GM21576 (cell line): ENCODE measurements at regions not wholly inside any gene's neighbourhood (a gene's known extent, or its start where the extent isn't known, plus 50 kb on each side); places are given as distances from the start of the nearest gene placed in this dataset.
"Not testable (repeated sequence)": the region's sequence is repeated elsewhere in the genome, so short reads cannot be mapped to it uniquely, and the experiment has no call there.

Experiments used
- ATAC-seq: cut with Tn5 transposase; IDR thresholded peaks from one replicate; pipeline ENCODE4 v1.9.1; 2021; ENCODE audit warnings: mild to moderate bottlenecking, moderate library complexity; ENCODE audit not compliant: unreplicated experiment

- ATAC-seq = no peak
These were observed 602.7 kb downstream of the NXPH1 start for GRCh38 chr7:9036080-9036479.

DNA sequence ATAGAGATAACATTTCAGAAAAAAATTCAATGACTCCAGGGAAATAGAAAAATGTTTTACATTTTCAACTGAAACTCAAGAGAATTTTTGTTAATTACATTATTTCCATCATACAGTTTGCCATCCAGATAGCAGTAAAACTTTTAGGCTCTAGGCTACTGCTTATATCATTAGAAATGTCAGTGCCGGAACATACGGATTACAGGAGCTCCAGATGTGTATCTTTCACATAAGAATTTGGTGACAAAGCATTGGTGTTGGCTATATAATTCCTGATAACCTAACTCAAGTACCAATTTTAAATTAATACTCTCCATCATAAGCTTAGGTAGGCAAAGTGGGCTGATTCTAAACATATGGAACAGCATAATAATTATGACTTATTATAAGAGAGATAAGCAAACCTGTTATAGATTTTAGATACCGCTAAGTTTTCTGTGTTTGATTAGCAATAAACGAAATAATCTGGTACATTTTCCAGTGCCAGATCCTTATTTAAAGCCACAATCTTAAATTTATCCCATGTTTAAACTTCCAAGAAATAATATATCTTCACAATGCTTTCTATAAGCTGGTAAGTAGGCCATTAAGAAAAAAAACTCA lies 637.9 kb downstream of the NXPH1 start:
- ATAC-seq = no peak

DNA sequence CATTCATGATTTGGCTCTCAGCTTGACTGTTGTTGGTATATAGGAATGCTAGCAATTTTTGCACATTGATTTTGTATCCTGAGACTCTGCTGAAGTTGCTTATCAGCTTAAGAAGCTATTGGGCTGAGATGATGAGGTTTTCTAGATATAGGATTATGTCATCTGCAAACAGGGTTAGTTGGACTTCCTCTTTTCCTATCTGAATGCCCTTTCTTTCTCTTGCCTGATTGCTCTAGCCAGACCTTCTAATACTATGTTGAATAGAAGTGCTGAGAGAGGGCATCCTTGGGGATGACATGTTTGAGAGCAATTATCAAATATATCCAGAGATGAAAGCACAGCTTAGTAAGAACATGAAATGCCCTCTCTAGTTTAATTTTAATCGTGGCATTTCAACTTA lies 642.4 kb downstream of the NXPH1 start:
- ATAC-seq = not testable (repeated sequence)

DNA sequence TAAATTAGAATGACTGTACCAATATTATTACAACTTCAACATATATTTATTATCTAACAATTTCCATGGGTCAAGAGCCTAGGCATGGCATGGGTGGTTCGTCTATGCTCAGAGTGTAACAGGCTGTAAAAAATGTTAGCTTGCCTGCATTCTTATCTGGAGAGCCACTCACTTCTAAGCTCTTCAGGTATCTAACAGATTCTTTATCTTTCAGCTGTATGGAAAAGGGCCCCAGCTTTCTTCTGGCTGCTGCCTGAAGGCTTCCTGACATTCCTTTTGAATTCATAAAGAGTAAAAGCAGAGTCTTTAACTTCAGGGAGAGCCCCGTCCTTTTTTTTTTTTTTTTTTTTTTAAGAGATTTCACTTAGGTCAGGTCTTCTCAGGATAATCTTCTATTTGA lies 648.8 kb downstream of the NXPH1 start:
- no peak for ATAC-seq

GRCh38 chr7:9083837-9084236 lies 650.4 kb downstream of the NXPH1 start:
- no peak for ATAC-seq

DNA sequence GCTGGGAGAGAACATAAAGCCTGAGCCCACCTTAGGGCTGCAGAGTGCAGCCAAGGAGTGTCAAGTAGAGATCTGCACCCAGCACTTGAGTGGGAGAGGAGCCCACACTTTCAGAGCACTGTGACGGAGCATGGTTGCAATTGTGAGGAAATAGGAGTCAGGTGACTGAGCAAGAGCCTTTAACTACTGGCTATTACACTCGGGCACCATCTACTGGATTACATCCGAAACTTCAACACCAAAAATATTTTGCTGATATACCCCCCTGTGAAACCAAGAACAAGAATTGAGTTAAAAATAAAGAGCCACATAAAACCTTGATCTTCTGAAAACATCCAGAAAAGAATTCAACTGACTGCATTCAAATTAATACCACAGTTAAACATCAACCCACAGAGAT lies 657.9 kb downstream of the NXPH1 start:
- ATAC-seq = no peak

DNA sequence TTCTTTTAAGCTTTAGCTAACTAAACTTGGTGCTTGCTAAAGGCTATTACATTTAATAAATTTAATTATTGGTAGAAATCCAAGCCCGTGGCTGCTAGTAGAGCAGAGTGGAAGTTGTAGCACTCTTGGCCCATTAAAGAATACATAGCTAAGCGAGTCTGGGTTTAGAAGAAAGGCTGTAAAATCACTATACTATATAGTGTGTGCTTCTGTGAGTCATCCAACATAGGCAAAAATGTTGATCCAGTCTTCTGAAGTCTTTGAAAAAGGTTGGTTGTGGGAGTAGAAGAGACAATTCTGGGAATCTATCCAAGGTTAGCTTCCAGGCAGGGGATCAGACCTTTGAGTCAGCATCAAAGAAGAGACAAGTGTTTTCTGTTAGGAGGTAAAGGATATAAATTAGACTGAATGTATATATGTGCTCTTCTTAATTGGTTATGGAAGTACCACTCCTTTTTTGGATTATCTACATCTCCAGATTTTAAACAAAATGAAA lies 664.2 kb downstream of the NXPH1 start:
- no peak for ATAC-seq

- ATAC-seq = no peak
These were observed 666.9 kb downstream of the NXPH1 start for GRCh38 chr7:9100289-9100688.

DNA sequence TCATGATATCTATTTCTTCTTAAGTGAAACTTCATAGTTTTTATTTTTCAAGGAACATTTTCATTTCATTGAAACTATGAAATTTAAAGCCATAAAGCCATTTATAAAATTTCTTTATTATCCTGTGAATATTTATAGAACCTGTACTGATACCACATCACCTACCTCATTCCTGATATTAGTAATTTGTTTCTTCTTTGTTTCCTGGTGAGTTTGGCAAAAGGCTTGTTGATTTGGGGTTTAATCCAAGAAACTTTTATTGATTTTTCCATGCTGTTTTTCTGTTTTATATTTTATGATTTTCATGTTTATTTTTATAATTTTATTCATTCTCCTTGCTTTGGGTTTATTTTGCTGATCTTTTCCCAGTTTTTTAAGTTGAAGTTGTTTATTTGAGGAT lies 669.4 kb downstream of the NXPH1 start:
- ATAC-seq = no peak

- no peak for ATAC-seq
These were observed 673.3 kb downstream of the NXPH1 start for GRCh38 chr7:9106747-9107146.

GRCh38 chr7:9120331-9120730 lies 686.9 kb downstream of the NXPH1 start:
- ATAC-seq = no peak

- no peak for ATAC-seq
These were observed 690.9 kb downstream of the NXPH1 start for GRCh38 chr7:9124320-9124719.

- ATAC-seq = no peak
These were observed 691.8 kb downstream of the NXPH1 start for GRCh38 chr7:9125246-9125645.

DNA sequence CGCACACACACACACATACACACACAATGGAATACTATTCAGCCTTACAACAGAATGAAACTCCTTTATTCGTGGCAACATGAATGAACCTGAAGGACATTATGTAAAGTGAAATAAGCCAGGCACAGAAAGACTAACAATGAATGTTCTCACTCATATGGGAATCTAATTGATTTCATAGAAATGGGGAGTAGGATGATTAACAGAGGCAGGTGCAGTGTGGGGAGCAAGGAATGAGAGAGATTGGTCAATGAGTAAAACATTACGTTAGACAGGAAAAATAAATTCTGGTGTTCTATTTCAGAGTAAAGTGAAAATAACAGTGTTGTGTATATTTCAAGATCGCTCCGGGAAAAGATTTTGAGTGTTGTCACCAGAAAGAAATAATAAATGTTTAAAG lies 694.5 kb downstream of the NXPH1 start:
- ATAC-seq = no peak

DNA sequence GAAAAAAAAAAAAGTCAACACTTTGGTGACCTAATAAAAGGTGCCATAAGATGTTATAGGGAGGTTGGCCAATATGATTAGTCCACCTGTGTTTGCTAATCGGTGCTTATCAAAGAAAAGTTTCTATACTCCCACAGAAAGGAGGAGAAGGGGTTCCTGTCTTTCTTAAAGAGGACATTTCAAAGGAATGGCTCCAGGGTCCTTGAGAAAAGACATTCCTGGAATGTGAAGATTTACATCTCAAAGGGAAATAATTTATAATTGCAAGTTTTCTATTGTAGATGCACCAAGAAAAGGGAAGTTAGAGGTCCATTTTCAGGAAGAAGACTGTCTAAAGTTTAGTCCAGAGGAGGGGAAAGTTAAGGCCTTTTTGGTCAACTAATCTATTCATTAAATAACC lies 715.3 kb downstream of the NXPH1 start:
- no peak for ATAC-seq

GRCh38 chr7:9149499-9150082 lies 716.2 kb downstream of the NXPH1 start:
- no peak for ATAC-seq

- ATAC-seq = not testable (repeated sequence)
These were observed 730.3 kb downstream of the NXPH1 start for GRCh38 chr7:9163691-9164090.

DNA sequence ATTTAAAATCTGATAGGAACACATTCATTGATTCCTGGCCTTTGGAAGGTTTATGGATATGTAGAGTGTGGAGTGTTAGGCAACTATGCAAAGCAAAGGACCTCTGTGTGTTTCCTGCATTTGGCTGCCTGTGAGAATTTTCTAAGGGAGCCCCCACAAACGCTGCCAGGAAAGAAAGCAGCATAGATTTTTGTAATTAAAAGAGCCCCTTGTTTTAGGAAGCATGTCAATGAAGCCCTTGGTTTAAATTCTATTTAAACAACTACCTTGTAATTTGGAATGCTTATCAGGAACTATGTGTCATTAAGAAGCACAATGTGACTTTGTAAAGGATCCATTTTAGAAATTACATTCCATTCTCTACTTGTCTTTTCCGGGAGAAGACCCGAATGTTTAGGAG lies 742.5 kb downstream of the NXPH1 start:
- no peak for ATAC-seq

DNA sequence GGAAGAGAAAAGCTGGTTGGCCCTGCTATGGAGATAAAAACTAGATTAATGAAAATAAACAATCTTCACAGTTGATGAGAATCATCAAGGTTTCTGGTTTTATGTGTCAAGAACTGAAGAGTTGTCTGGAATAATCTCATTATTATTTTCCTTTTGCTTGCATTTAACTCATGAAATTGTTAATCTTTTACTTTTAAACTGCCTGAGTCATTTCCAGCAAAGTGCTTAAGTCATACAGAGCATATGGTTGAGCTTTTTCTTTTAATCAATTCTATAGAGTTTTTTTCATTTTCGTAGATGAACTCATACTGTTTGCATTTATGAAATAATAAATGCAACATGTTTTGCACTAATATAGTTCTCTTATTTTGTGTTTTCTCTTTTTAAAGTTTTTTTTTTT lies 747.9 kb downstream of the NXPH1 start:
- ATAC-seq = no peak

DNA sequence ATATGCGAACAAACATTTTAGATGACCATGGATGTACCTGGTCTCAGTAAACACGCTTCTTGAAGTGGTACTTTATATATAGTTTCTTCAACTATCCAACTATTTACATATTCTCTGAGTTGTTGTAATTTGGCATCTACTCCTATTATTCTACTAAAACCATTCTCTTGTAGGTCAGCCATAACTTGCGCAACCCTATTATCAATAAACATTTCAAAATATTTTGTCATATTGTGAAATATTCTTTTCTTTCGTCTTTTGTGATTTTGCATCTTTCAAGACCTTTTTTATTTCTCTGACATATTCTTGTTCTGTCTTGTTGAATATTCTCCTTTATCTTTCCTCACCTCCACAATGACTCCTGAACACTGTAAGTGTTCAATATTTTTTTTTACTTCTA lies 753.3 kb downstream of the NXPH1 start:
- ATAC-seq = no peak

GRCh38 chr7:9189703-9190102 lies 756.3 kb downstream of the NXPH1 start:
- no peak for ATAC-seq

DNA sequence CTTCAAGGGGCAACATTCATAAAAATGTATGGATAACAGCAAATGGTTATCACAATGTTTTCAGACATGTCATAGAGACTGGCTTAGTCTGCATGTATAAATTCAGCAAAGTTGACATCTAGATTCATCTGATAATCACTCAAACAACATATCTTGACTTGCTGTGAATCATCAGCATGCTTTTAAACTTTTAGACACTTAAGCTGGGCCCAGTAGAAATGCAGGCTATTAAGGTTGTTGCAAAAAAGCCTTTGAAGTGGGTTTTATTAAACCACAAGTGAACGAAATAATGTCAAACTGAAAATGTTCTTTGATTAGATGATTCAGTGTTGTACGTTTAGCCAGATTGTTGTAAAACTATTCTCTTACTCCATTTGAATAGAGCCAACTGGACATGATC lies 759.6 kb downstream of the NXPH1 start:
- ATAC-seq = no peak

DNA sequence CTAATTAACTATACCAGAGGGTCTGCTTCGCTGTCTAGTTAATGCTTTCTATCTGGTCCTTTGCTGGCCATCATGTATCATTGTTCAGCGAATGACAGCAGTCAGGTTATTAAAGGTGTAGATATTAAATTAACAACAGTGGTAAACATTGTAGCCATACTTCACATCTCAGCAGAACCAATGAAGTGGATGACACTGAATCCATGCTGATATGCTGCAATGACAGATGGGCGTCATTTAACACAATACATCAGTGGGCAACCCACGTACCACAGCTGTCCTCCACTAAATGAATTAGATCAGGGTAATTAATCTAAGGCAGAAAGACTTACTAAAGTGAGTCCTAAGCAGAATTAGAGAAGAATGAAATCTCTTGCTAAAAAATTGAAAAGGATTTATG lies 767.2 kb downstream of the NXPH1 start:
- no peak for ATAC-seq
